ENCODE measurements at regions not wholly inside any gene's neighbourhood (a gene's known extent, or its start where the extent isn't known, plus 50 kb on each side); places are given as distances from the start of the nearest gene placed in this dataset.

DNA sequence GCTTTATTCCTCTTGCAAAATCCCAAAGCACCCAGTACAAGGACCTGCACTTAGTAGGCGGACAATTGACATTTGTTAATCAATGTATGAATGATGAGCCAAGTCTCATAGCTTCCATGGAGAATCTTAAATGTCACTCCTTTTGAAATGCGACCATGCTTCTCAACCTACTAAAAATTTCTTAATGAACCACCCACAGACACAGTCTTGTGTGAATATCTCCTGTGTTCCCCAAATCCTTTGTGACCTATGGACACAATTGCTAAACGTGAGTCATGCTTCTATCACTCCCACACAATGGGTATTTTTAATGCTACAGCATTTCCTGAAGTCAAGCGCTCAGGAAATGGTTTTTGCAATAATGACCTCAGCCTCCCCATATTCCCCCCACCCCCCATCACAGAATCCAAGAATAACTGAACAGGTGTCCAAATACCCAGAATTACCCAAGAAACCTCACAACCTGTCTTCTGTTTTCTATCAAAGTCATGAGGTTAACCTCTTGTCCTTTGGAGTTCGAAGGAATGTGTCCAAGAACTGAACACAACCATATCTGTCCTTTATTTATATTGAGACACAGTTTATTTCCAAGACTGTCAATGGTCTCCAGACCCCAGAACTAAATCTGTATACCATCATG, 163.6 kb upstream of the PLEKHG7 start (continued):
- TF ChIP-seq, protein P1, sequence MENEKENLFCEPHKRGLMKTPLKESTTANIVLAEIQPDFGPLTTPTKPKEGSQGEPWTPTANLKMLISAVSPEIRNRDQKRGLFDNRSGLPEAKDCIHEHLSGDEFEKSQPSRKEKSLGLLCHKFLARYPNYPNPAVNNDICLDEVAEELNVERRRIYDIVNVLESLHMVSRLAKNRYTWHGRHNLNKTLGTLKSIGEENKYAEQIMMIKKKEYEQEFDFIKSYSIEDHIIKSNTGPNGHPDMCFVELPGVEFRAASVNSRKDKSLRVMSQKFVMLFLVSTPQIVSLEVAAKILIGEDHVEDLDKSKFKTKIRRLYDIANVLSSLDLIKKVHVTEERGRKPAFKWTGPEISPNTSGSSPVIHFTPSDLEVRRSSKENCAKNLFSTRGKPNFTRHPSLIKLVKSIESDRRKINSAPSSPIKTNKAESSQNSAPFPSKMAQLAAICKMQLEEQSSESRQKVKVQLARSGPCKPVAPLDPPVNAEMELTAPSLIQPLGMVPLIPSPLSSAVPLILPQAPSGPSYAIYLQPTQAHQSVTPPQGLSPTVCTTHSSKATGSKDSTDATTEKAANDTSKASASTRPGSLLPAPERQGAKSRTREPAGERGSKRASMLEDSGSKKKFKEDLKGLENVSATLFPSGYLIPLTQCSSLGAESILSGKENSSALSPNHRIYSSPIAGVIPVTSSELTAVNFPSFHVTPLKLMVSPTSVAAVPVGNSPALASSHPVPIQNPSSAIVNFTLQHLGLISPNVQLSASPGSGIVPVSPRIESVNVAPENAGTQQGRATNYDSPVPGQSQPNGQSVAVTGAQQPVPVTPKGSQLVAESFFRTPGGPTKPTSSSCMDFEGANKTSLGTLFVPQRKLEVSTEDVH (IDR thresholded peaks at IDR 0.05; ENCODE audit: low read depth, partially characterized antibody) = peak; percentile 53
- TF ChIP-seq, protein P2, sequence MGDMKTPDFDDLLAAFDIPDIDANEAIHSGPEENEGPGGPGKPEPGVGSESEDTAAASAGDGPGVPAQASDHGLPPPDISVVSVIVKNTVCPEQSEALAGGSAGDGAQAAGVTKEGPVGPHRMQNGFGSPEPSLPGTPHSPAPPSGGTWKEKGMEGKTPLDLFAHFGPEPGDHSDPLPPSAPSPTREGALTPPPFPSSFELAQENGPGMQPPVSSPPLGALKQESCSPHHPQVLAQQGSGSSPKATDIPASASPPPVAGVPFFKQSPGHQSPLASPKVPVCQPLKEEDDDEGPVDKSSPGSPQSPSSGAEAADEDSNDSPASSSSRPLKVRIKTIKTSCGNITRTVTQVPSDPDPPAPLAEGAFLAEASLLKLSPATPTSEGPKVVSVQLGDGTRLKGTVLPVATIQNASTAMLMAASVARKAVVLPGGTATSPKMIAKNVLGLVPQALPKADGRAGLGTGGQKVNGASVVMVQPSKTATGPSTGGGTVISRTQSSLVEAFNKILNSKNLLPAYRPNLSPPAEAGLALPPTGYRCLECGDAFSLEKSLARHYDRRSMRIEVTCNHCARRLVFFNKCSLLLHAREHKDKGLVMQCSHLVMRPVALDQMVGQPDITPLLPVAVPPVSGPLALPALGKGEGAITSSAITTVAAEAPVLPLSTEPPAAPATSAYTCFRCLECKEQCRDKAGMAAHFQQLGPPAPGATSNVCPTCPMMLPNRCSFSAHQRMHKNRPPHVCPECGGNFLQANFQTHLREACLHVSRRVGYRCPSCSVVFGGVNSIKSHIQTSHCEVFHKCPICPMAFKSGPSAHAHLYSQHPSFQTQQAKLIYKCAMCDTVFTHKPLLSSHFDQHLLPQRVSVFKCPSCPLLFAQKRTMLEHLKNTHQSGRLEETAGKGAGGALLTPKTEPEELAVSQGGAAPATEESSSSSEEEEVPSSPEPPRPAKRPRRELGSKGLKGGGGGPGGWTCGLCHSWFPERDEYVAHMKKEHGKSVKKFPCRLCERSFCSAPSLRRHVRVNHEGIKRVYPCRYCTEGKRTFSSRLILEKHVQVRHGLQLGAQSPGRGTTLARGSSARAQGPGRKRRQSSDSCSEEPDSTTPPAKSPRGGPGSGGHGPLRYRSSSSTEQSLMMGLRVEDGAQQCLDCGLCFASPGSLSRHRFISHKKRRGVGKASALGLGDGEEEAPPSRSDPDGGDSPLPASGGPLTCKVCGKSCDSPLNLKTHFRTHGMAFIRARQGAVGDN (IDR thresholded peaks at IDR 0.05) = peak; percentile 93
- peak; percentile 86 for TF ChIP-seq CUX1 (IDR thresholded peaks at IDR 0.05; ENCODE audit: insufficient replicate concordance, low read depth, low read length)
- TF ChIP-seq ZNF217 (IDR thresholded peaks at IDR 0.05) = 0 out of 2 replicates have a peak, but pooled peaks have one; percentile 53
- peak; percentile 53 for TF ChIP-seq NBN (IDR thresholded peaks at IDR 0.05)
- peak; percentile 98 for TF ChIP-seq ZBED1 (IDR thresholded peaks at IDR 0.05; ENCODE audit: borderline replicate concordance)
- TF ChIP-seq, protein P3, sequence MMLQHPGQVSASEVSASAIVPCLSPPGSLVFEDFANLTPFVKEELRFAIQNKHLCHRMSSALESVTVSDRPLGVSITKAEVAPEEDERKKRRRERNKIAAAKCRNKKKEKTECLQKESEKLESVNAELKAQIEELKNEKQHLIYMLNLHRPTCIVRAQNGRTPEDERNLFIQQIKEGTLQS (IDR thresholded peaks at IDR 0.05; ENCODE audit: borderline replicate concordance, extremely low read depth, low read depth, low read length) = no peak; the same call in 1 of the 2 replicates
- peak; percentile 99 for TF ChIP-seq TCF12 (IDR thresholded peaks at IDR 0.05; ENCODE audit: low read depth, low read length)
- TF ChIP-seq RFX5 (IDR thresholded peaks at IDR 0.05; ENCODE audit: low read depth, low read length) = no peak
- peak; percentile 87 for TF ChIP-seq CREB1 (IDR thresholded peaks at IDR 0.05; ENCODE audit: low read depth)
- peak; percentile 57; the same call in 1 of the 2 replicates for TF ChIP-seq RAD51 (IDR thresholded peaks at IDR 0.05)
- TF ChIP-seq, protein P4, sequence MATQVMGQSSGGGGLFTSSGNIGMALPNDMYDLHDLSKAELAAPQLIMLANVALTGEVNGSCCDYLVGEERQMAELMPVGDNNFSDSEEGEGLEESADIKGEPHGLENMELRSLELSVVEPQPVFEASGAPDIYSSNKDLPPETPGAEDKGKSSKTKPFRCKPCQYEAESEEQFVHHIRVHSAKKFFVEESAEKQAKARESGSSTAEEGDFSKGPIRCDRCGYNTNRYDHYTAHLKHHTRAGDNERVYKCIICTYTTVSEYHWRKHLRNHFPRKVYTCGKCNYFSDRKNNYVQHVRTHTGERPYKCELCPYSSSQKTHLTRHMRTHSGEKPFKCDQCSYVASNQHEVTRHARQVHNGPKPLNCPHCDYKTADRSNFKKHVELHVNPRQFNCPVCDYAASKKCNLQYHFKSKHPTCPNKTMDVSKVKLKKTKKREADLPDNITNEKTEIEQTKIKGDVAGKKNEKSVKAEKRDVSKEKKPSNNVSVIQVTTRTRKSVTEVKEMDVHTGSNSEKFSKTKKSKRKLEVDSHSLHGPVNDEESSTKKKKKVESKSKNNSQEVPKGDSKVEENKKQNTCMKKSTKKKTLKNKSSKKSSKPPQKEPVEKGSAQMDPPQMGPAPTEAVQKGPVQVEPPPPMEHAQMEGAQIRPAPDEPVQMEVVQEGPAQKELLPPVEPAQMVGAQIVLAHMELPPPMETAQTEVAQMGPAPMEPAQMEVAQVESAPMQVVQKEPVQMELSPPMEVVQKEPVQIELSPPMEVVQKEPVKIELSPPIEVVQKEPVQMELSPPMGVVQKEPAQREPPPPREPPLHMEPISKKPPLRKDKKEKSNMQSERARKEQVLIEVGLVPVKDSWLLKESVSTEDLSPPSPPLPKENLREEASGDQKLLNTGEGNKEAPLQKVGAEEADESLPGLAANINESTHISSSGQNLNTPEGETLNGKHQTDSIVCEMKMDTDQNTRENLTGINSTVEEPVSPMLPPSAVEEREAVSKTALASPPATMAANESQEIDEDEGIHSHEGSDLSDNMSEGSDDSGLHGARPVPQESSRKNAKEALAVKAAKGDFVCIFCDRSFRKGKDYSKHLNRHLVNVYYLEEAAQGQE (IDR thresholded peaks at IDR 0.05; ENCODE audit: low read depth, low read length) = peak; percentile 57; the same call in 1 of the 2 replicates

All from GM12878 (cell line).